ENCODE measurements at regions not wholly inside any gene's neighbourhood (a gene's known extent, or its start where the extent isn't known, plus 50 kb on each side); places are given as distances from the start of the nearest gene placed in this dataset.
A peak's percentile ranks its signal among the peaks of the same experiment; 100 is the strongest.

- ATAC-seq: no peak
Measured at GRCh38 chr7:140239653-140239935, 62.8 kb upstream of the KDM7A start.

- ATAC-seq: peak; percentile 61
Measured at GRCh38 chr7:140238778-140239652, 62.2 kb upstream of the KDM7A start.

- ATAC-seq: no peak
Measured at GRCh38 chr7:140237390-140237789, 60.6 kb upstream of the KDM7A start.

- ATAC-seq: no peak
Measured at GRCh38 chr7:140236626-140237025, 59.8 kb upstream of the KDM7A start.

- no peak for ATAC-seq
Measured at GRCh38 chr7:140235114-140235513, 58.3 kb upstream of the KDM7A start.

GRCh38 chr7:140232957-140233917 is 56.5 kb upstream of the KDM7A start:
- ATAC-seq: no peak

- peak; percentile 77 for ATAC-seq
Measured at GRCh38 chr7:140231771-140232491, 55.1 kb upstream of the KDM7A start.

GRCh38 chr7:140230861-140231770 is 54.3 kb upstream of the KDM7A start:
- ATAC-seq: peak; percentile 47

- ATAC-seq: peak; percentile 70
Measured at GRCh38 chr7:140230516-140230860, 53.7 kb upstream of the KDM7A start.

GRCh38 chr7:140229591-140230515 is 53.1 kb upstream of the KDM7A start:
- ATAC-seq: peak; percentile 68

- no peak for ATAC-seq
Measured at GRCh38 chr7:140229101-140229525, 52.3 kb upstream of the KDM7A start.

Data from esophagus mucosa (tissue), 1 donor.